NCI-H510A treated with DMSO at 0.1 percent for 48 hours (cell line): ENCODE measurements at regions not wholly inside any gene's neighbourhood (a gene's known extent, or its start where the extent isn't known, plus 50 kb on each side); places are given as distances from the start of the nearest gene placed in this dataset.
"Not testable (repeated sequence)": the region's sequence is repeated elsewhere in the genome, so short reads cannot be mapped to it uniquely, and the experiment has no call there.

Source experiments
- DNase-seq: peaks from one replicate; lab custom pipeline; 2025; lab: John Stamatoyannopoulos, UW

GRCh38 chr4:132266374-132266773 is 882.7 kb upstream of the PCDH10 start:
- DNase-seq: peak; percentile 50

- no peak for DNase-seq
Observed at GRCh38 chr4:132267321-132267720, 881.8 kb upstream of the PCDH10 start.

- DNase-seq: no peak
Observed at GRCh38 chr4:132269303-132269990, 879.6 kb upstream of the PCDH10 start.

GRCh38 chr4:132275583-132276121 is 873.4 kb upstream of the PCDH10 start:
- DNase-seq: no peak

GRCh38 chr4:132276185-132276584 is 872.9 kb upstream of the PCDH10 start:
- DNase-seq: no peak

GRCh38 chr4:132276989-132277388 is 872.1 kb upstream of the PCDH10 start:
- no peak for DNase-seq

- no peak for DNase-seq
Observed at GRCh38 chr4:132281733-132282132, 867.4 kb upstream of the PCDH10 start.

GRCh38 chr4:132284910-132285426 is 864.1 kb upstream of the PCDH10 start:
- DNase-seq: no peak

- no peak for DNase-seq
Observed at GRCh38 chr4:132297346-132297745, 851.7 kb upstream of the PCDH10 start.

GRCh38 chr4:132299841-132300240 is 849.3 kb upstream of the PCDH10 start:
- no peak for DNase-seq

GRCh38 chr4:132312521-132312920 is 836.6 kb upstream of the PCDH10 start:
- DNase-seq: no peak

- no peak for DNase-seq
Observed at GRCh38 chr4:132313852-132314251, 835.2 kb upstream of the PCDH10 start.

- no peak for DNase-seq
Observed at GRCh38 chr4:132316738-132317137, 832.4 kb upstream of the PCDH10 start.

GRCh38 chr4:132317923-132318322 is 831.2 kb upstream of the PCDH10 start:
- no peak for DNase-seq

GRCh38 chr4:132328761-132329160 is 820.3 kb upstream of the PCDH10 start:
- no peak for DNase-seq

GRCh38 chr4:132330994-132331393 is 818.1 kb upstream of the PCDH10 start:
- no peak for DNase-seq

GRCh38 chr4:132332932-132333723 is 816.0 kb upstream of the PCDH10 start:
- DNase-seq: no peak

- no peak for DNase-seq
Observed at GRCh38 chr4:132333724-132334047, 815.4 kb upstream of the PCDH10 start.

- DNase-seq: no peak
Observed at GRCh38 chr4:132334081-132334480, 815.0 kb upstream of the PCDH10 start.

- peak; percentile 40 for DNase-seq
Observed at GRCh38 chr4:132344924-132345828, 803.9 kb upstream of the PCDH10 start.

- DNase-seq: no peak
Observed at GRCh38 chr4:132346016-132346415, 803.1 kb upstream of the PCDH10 start.

GRCh38 chr4:132351606-132352005 is 797.5 kb upstream of the PCDH10 start:
- not testable (repeated sequence) for DNase-seq
